Coronary artery (tissue), 2 donors: ENCODE measurements at regions not wholly inside any gene's neighbourhood (a gene's known extent, or its start where the extent isn't known, plus 50 kb on each side); places are given as distances from the start of the nearest gene placed in this dataset.

Experiments
- DNase-seq: peaks from one replicate; pipeline ENCODE4 v3.0.0-alpha.2; 2017; ENCODE audit warnings: low spot score
- H3K27ac ChIP-seq, 2 donors: fragments of 200-600 bp; sonication (generic); one replicate each; pipeline ENCODE4 v1.5.1; 2016 to 2019
- H3K4me3 ChIP-seq: fragments of 200-600 bp; sonication (generic); 2 replicates; pipeline ENCODE4 v1.5.1; 2016; ENCODE audit warnings: mild to moderate bottlenecking, moderate library complexity
- CTCF ChIP-seq: fragments of 200-600 bp; sonication (generic); IDR thresholded peaks from one replicate; pipeline ENCODE4 v1.5.1; 2019; ENCODE audit warnings: antibody characterized with exemption

- no peak overlapping the region for H3K4me3 ChIP-seq
- DNase-seq, result no peak
- no peak for TF ChIP-seq CTCF
- H3K27ac ChIP-seq, result no peak overlapping the region
These were observed 148.5 kb upstream of the PRSS16 start for GRCh38 chr6:27098956-27099355.

- no peak for DNase-seq
- no peak overlapping the region for H3K4me3 ChIP-seq
- TF ChIP-seq CTCF, result no peak
- no peak overlapping the region for H3K27ac ChIP-seq
These were observed 146.6 kb upstream of the PRSS16 start for GRCh38 chr6:27100921-27101320.

- DNase-seq, result no peak
- no peak for TF ChIP-seq CTCF
- Histone ChIP-seq H3K4me3 (no peak overlapping the region), H3K27ac (no peak overlapping the region)
These were observed 145.7 kb upstream of the PRSS16 start for GRCh38 chr6:27101824-27102223.

- no peak for TF ChIP-seq CTCF
- H3K4me3 ChIP-seq, result no peak overlapping the region
- no peak for DNase-seq
- no peak overlapping the region for H3K27ac ChIP-seq
These were observed 141.1 kb upstream of the PRSS16 start for GRCh38 chr6:27106382-27106781.

GRCh38 chr6:27111743-27112142, 135.8 kb upstream of the PRSS16 start:
- Histone ChIP-seq H3K4me3 (no peak overlapping the region), H3K27ac (no peak overlapping the region)
- no peak for DNase-seq
- TF ChIP-seq CTCF, result no peak

- Histone ChIP-seq H3K27ac (no peak overlapping the region), H3K4me3 (no peak overlapping the region)
- no peak for TF ChIP-seq CTCF
- DNase-seq, result no peak
These were observed 134.5 kb upstream of the PRSS16 start for GRCh38 chr6:27112974-27113373.

GRCh38 chr6:27119329-27119728, 128.2 kb upstream of the PRSS16 start:
- Histone ChIP-seq H3K27ac (no peak overlapping the region), H3K4me3 (no peak overlapping the region)
- no peak for TF ChIP-seq CTCF
- DNase-seq, result no peak
